Mononuclear cell (primary cell): ENCODE measurements at regions not wholly inside any gene's neighbourhood (a gene's known extent, or its start where the extent isn't known, plus 50 kb on each side); places are given as distances from the start of the nearest gene placed in this dataset.

Experiments used
- H3K27me3 ChIP-seq: 2 replicates; pipeline ENCODE4 v1.6.0; 2011; ENCODE audit warnings: low read length, control low read depth; ENCODE audit not compliant: insufficient read depth
- H3K4me1 ChIP-seq: 2 replicates; pipeline ENCODE4 v1.5.1; 2011; ENCODE audit warnings: mild to moderate bottlenecking, low read length, control low read depth; ENCODE audit not compliant: insufficient read depth
- H3K4me3 ChIP-seq: 2 replicates; pipeline ENCODE4 v1.5.1; 2011; ENCODE audit warnings: mild to moderate bottlenecking, low read length, moderate library complexity
- H3K9me3 ChIP-seq: 2 replicates; pipeline ENCODE4 v1.5.1; 2011; ENCODE audit warnings: low read depth, mild to moderate bottlenecking, control low read depth, low read length

DNA sequence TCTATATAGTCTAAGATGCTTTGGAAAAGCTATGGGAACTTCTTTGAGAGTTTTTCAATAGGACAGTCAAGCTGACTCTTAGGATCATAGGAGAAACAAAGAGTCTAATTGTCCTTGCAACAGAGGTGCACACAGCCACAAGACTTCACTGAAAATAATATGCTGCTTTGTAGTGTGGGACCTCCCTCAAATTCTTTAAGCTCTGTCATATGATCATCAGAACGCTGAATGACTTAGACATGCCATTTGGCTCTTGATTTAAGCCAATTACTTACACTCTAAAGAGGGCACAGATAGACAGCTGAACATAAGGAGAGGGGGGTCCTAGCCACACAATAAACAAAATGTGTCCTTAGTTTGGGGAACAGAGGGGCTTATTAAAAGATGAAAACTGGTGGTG, 818.7 kb upstream of the GJE1 start:
- H3K9me3 ChIP-seq = no peaks in the 10 kb centered on the region

GRCh38 chr6:141309295-141309694, 823.4 kb upstream of the GJE1 start:
- Histone ChIP-seq H3K9me3 (no peaks in the 10 kb centered on the region), H3K4me1 (no peaks in the 10 kb centered on the region), H3K27me3 (no peaks in the 10 kb centered on the region), H3K4me3 (no peak overlapping the region)

More for the DNA sequence above, 818.7 kb upstream of the GJE1 start:
- Histone ChIP-seq H3K4me3 (no peak overlapping the region), H3K4me1 (no peaks in the 10 kb centered on the region), H3K27me3 (no peaks in the 10 kb centered on the region)

- H3K4me1 ChIP-seq = no peaks in the 10 kb centered on the region
- H3K27me3 ChIP-seq = no peaks in the 10 kb centered on the region
- H3K9me3 ChIP-seq = no peaks in the 10 kb centered on the region
These were observed 825.3 kb upstream of the GJE1 start for GRCh38 chr6:141307309-141307998.

GRCh38 chr6:141303907-141304306, 828.8 kb upstream of the GJE1 start:
- no peak overlapping the region for H3K4me3 ChIP-seq
- no peaks in the 10 kb centered on the region for H3K27me3 ChIP-seq

More at GRCh38 chr6:141307309-141307998, 825.3 kb upstream of the GJE1 start:
- no peak overlapping the region for H3K4me3 ChIP-seq

GRCh38 chr6:141301779-141302178, 830.9 kb upstream of the GJE1 start:
- no peaks in the 10 kb centered on the region for H3K27me3 ChIP-seq

More at GRCh38 chr6:141303907-141304306, 828.8 kb upstream of the GJE1 start:
- no peaks in the 10 kb centered on the region for H3K9me3 ChIP-seq
- H3K4me1 ChIP-seq = no peaks in the 10 kb centered on the region

DNA sequence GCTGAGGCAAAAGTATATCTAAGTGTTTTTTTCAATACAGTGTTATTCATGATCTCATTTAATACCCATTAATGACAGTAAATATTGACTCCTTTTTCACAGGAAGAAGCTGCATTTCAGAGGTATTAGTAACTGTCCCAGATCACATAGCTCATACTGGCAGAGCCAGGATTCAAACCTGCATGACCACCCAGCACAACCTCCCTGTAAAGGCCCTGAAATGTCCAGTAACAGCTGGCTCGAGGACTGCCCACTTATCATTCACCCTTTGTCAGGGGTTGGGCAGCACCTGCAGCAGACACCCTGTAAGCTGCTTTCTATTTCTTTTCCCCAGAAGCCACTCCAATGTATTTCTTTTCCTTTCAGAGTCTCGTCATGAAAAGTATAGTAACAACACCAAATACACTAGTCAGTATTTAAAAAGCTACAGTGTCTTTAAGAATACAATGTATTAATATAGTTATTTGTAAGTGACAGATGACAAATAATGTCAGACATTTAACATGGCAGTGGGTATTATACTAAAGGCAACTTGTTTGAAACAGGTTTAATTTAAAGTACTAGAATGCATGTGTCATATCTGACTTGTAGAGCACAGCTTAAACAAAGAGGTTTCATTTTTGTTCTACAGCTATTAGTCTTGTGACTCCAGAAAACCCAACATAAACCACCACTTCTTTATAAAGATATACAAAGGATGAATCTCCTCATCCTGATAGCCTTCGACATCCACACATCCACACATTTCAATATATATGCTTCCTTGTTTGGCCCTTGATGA, 841.6 kb upstream of the GJE1 start:
- H3K4me1 ChIP-seq = no peaks in the 10 kb centered on the region
- H3K4me3 ChIP-seq = no peak overlapping the region
- no peaks in the 10 kb centered on the region for H3K27me3 ChIP-seq
- no peaks in the 10 kb centered on the region for H3K9me3 ChIP-seq

More at GRCh38 chr6:141301779-141302178, 830.9 kb upstream of the GJE1 start:
- no peaks in the 10 kb centered on the region for H3K9me3 ChIP-seq
- H3K4me1 ChIP-seq = no peaks in the 10 kb centered on the region
- H3K4me3 ChIP-seq = no peak overlapping the region

DNA sequence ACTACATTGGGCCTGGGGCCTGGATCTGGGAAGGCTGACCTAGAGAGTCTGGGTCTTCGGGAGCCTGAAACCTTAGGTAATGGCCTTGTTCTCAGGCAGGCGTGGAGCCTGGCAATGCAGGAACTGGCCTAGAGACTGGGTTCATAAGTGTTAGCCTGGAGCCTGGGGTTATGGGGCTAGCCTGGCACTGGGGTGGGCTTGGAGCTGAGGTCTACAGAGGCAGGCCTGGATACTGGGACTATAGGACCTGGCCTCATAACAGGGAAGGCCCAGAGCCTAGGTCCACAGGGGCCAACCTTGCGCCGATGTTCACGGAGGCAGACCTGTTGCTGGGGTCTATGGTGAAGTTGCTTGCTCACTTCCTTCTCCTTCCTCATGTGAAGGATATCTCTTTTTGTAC, 843.8 kb upstream of the GJE1 start:
- Histone ChIP-seq H3K4me3 (no peak overlapping the region), H3K4me1 (no peaks in the 10 kb centered on the region), H3K27me3 (no peaks in the 10 kb centered on the region), H3K9me3 (no peaks in the 10 kb centered on the region)

- H3K4me1 ChIP-seq = no peaks in the 10 kb centered on the region
- no peaks in the 10 kb centered on the region for H3K9me3 ChIP-seq
- H3K27me3 ChIP-seq = no peaks in the 10 kb centered on the region
- H3K4me3 ChIP-seq = no peak overlapping the region
These were observed 850.5 kb upstream of the GJE1 start for GRCh38 chr6:141282263-141282662.

- Histone ChIP-seq H3K27me3 (no peaks in the 10 kb centered on the region), H3K9me3 (no peaks in the 10 kb centered on the region), H3K4me3 (no peak overlapping the region), H3K4me1 (no peaks in the 10 kb centered on the region)
These were observed 863.0 kb upstream of the GJE1 start for GRCh38 chr6:141269684-141270083.

GRCh38 chr6:141267420-141267819, 865.3 kb upstream of the GJE1 start:
- Histone ChIP-seq H3K9me3 (no peaks in the 10 kb centered on the region), H3K27me3 (no peaks in the 10 kb centered on the region), H3K4me1 (no peaks in the 10 kb centered on the region), H3K4me3 (no peak overlapping the region)

DNA sequence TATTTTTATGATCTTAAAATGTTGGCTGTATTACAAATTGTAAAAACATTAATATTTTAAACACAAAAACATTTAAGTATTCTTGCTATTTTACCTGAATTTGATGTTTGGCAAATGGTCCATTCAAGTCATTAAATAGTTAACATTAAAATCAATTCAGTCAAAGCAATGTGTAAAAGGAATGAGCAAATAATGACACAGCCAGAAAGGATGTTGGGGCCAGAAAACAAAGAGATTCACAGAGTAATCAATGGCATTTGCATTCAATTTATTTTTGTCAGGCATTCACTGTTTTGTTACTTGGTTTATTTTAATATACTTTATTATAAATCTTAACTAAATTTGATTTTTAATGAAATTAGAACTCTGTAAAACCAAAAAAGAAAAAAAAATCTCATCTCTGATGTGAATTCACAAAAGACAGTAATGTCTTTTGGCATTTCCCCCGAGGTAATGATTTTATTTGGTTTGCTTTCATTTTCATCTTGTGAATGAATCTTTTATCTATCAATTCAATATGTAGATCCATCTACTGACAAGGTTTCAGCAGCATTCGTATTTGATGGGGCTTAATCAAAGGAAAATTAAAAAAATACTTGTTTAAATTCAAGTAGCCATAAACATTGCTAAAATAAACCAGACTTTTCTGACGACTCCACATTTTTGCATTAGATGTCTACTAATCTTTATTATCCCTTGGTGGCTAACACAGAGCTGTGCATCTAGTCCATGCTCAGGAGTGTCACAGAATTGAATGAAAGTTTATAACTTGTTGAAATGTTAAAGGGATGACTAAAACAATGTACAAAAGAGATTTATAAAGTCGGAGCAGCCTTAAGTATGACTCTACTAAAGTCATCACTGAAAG, 866.7 kb upstream of the GJE1 start:
- Histone ChIP-seq H3K4me3 (no peak overlapping the region), H3K9me3 (no peaks in the 10 kb centered on the region), H3K27me3 (no peaks in the 10 kb centered on the region), H3K4me1 (no peaks in the 10 kb centered on the region)

DNA sequence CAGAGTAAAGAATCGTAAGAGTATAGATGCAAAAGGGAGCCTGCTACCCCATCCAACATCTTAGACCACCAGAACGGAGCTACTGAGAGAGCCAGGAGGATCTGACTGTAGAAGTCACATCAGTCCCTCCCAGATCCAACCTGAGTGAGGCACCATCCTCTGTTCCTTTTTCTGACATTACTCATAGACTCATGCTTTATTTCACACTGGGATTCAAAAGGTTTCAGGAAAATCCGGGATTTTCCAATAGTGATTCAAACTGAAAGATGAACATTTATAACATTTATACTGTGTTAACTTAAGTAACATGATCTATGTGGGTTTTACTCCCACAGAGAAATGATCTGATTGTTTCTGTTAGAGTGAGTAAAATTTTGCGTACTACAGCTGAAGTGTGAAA, 868.6 kb upstream of the GJE1 start:
- H3K4me1 ChIP-seq = no peaks in the 10 kb centered on the region
- H3K4me3 ChIP-seq = no peak overlapping the region
- no peaks in the 10 kb centered on the region for H3K9me3 ChIP-seq
- no peaks in the 10 kb centered on the region for H3K27me3 ChIP-seq

DNA sequence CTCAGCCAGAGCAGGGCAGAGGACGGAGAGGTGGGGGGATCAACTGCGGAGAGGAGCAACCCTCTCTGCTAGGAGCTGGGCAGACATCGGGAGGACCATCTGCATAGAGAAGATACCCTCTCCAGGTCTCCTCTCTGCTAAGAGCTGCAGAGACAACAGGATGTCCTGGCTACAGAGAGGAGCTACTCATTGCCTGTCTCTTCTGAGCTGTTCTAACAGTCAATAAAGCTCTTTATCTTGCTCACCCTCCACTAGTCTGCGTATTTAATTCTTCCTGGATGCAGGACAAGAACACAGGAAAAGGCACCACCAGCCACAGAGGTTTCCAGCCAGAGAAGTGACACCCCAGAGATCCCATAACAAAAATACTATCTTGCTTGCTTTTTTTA, 871.1 kb upstream of the GJE1 start:
- H3K27me3 ChIP-seq = no peaks in the 10 kb centered on the region
- H3K4me3 ChIP-seq = no peak overlapping the region
- no peaks in the 10 kb centered on the region for H3K4me1 ChIP-seq
- H3K9me3 ChIP-seq = no peaks in the 10 kb centered on the region

- no peak overlapping the region for H3K4me3 ChIP-seq
- H3K4me1 ChIP-seq = no peaks in the 10 kb centered on the region
- H3K9me3 ChIP-seq = no peaks in the 10 kb centered on the region
- H3K27me3 ChIP-seq = no peaks in the 10 kb centered on the region
These were observed 871.6 kb upstream of the GJE1 start for GRCh38 chr6:141261016-141261671.

DNA sequence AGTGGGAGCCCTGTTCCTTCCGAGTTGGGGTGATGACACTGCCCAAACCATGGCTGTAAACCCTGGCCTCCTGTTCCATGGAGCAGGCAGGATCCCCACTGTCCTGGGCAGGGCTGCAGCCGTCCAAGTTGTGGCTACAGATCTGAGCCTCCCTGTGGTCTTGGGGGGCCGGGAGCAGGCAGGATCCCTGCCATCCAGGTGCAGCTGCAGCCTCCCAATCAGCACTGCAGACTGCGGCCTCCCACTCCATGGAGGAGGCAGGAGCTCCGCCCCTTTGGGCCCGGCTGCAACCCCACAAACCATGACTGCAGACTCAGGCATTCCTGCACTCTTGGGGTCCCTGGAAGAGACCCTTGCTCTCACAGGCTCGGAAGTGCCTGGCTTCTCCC, 872.1 kb upstream of the GJE1 start:
- Histone ChIP-seq H3K4me3 (no peak overlapping the region), H3K27me3 (no peaks in the 10 kb centered on the region), H3K4me1 (no peaks in the 10 kb centered on the region), H3K9me3 (no peaks in the 10 kb centered on the region)
